ENCODE measurements at regions not wholly inside any gene's neighbourhood (a gene's known extent, or its start where the extent isn't known, plus 50 kb on each side); places are given as distances from the start of the nearest gene placed in this dataset.

DNA sequence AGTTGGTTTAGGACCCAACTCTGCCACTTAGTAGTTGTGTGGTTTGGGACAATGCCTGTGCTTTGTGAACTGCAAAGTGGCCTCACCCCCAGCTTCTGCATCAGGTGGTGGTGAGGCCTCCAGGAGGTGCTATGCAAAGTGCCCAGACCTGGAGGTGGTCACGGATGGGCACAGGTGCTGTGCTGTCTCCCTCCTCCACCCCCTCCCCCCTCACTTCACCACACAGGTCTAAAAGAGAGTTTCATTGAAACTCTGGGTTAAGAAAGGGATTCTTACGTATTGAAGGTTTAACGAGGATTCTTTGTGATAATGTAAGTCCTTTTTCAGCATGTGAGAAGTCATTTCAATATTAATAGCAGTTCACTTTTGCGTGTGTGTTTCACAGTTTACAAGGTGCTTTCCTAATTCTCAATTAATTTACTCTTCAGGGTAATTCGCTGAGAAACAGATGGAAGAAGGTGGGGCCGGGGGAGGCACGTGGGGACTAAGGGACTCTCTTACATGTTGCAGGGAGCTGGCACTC lies 369.9 kb downstream of the LPIN1 start:
- Mint-ChIP-seq H3K36me3 (ENCODE audit: low read depth) (no peaks in the 10 kb centered on the region), H3K27me3 (no peaks in the 10 kb centered on the region), H3K4me1 (ENCODE audit: low read depth) (no peaks in the 10 kb centered on the region), H3K9me3 (no peaks in the 10 kb centered on the region), H3K27ac (no peak overlapping the region), H3K4me3 (no peak overlapping the region)
- ATAC-seq (no peak), DNase-seq (no peak)
- ChIA-PET POLR2A (no interaction called here), CTCF (no interaction called here)
- TF ChIP-seq, protein P1, sequence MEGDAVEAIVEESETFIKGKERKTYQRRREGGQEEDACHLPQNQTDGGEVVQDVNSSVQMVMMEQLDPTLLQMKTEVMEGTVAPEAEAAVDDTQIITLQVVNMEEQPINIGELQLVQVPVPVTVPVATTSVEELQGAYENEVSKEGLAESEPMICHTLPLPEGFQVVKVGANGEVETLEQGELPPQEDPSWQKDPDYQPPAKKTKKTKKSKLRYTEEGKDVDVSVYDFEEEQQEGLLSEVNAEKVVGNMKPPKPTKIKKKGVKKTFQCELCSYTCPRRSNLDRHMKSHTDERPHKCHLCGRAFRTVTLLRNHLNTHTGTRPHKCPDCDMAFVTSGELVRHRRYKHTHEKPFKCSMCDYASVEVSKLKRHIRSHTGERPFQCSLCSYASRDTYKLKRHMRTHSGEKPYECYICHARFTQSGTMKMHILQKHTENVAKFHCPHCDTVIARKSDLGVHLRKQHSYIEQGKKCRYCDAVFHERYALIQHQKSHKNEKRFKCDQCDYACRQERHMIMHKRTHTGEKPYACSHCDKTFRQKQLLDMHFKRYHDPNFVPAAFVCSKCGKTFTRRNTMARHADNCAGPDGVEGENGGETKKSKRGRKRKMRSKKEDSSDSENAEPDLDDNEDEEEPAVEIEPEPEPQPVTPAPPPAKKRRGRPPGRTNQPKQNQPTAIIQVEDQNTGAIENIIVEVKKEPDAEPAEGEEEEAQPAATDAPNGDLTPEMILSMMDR (IDR thresholded peaks at IDR 0.05): no peak
- intact Hi-C loops (cut with micrococcal nuclease): no loop called here

DNA sequence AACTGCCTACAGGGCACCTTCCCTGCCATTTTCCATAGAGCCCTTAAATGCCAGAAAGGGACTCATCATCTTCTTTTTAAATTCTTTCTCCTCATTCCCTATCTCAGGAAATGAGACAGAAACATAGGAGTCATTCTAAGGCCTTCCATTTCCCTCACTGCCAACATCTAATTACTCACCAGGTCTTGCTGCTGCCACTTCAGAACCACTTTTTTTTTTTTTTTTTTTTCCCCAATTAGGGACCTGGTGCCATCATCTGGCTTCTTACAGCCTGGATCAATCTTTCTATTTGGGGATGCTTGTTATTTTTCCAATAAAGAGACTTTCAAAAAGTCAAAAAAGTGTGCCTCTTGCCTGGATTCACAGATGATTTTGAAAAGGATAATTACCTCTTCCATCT lies 373.4 kb downstream of the LPIN1 start:
- H3K4me3 Mint-ChIP-seq: no peak overlapping the region
- ChIA-PET POLR2A (no interaction called here), CTCF (no interaction called here)
- no peak for ATAC-seq
- TF ChIP-seq, protein P1 (IDR thresholded peaks at IDR 0.05): no peak
- no peak for DNase-seq
- intact Hi-C loops (cut with micrococcal nuclease): no loop called here
- H3K36me3 Mint-ChIP-seq (ENCODE audit: low read depth): no peaks in the 10 kb centered on the region
- no peak overlapping the region for H3K27ac Mint-ChIP-seq
- no peaks in the 10 kb centered on the region for H3K27me3 Mint-ChIP-seq
- H3K4me1 Mint-ChIP-seq (ENCODE audit: low read depth): no peaks in the 10 kb centered on the region
- no peaks in the 10 kb centered on the region for H3K9me3 Mint-ChIP-seq

DNA sequence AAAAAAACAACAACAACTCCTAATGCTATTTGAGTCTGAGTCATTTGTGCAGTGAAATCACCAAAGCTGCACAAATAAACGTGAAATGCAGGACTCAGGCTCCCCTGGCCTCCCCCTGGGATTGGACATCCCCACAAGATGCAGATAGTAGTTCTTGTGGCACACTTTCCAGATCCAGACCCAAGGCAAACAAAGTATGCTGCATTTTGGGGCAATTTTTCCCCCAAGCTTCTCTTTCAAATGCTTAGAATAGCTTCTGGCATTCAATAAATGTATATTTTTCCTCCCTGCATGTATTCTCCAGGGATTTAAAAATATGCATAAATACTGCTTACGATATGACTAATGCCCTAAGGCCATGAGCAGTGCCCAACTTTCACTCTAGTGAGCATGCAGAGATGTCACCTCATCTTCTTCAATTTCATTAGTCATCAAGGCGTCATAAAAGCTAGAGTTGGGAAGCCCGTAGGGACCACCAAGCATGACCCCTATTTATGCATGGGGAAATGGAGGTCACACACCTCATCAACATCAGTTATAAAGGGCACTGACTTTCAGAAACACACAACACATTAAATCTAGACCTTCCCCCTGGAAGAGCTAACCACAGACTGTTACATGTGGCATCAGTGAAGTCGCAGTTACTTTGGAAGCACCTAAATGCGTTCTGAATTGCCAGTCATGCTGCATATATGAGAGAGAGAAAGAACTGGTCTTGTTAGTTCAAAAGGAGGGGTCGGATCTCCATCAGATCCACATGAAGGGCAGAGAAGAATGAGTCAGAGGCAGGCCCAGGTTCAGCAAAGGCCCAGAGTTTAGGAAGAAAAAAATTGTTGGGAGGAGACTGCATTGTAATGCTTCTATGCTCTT lies 374.1 kb downstream of the LPIN1 start:
- no peak overlapping the region for H3K4me3 Mint-ChIP-seq
- ChIA-PET CTCF (interaction anchor here (0.7 kb wide), 1 partner anchor 1164 kb away, joined by 3 read pairs; no protein-coding TSS in a partner anchor), POLR2A (no interaction called here)
- H3K27me3 Mint-ChIP-seq: no peaks in the 10 kb centered on the region
- no peak overlapping the region for H3K27ac Mint-ChIP-seq
- intact Hi-C loops (cut with micrococcal nuclease): no loop called here
- DNase-seq (no peak), ATAC-seq (peak; percentile 30)
- no peaks in the 10 kb centered on the region for H3K9me3 Mint-ChIP-seq
- peaks cover 2% of the 10 kb centered on the region for H3K4me1 Mint-ChIP-seq (ENCODE audit: low read depth)
- no peaks in the 10 kb centered on the region for H3K36me3 Mint-ChIP-seq (ENCODE audit: low read depth)
- TF ChIP-seq, protein P1 (IDR thresholded peaks at IDR 0.05): no peak

DNA sequence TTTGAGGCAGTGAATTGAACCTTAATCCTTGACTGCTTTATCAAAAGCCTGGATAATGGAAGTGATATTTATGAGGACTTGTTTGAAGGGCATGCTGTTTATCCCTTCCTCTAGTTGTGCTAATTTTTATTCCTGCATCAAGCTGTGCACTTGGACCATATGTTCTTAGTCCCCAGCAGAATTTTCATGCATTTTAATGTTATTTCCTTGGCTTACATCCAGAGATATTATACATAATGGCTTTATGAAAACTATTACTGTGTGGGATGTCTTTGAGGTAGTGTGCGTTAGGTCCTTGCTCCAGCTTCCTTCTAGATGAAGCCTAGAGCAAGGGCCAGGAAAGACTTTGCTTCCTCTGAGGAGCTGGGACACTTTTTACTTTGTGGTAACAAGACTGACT lies 378.4 kb downstream of the LPIN1 start:
- no peak overlapping the region for H3K27ac Mint-ChIP-seq

DNA sequence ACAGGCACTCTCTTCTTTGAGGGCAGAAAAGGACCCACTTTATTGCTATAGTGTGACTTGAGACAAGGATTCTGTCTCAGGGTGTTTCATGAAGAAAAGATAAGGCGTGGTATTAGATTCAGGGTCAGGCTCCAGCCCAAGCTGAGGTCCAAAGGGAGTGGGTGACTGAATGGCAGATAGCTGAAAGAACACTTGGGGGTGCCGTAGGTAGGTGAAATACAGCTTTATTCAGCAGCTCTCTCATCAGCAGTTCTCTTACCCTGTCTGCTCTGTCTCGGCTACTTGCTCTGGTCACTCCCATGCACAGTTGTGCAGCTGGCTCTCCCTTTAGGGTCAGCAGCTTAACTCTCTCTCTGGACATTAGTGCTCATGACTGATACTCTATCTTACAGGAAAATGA lies 379.9 kb downstream of the LPIN1 start:
- H3K4me3 Mint-ChIP-seq: no peak overlapping the region
- H3K27ac Mint-ChIP-seq: no peak overlapping the region
- TF ChIP-seq, protein P1 (IDR thresholded peaks at IDR 0.05): no peak
- DNase-seq (no peak), ATAC-seq (no peak)
- H3K4me1 Mint-ChIP-seq (ENCODE audit: low read depth): peaks cover 2% of the 10 kb centered on the region
- POLR2A ChIA-PET: no interaction called here
- H3K27me3 Mint-ChIP-seq: no peaks in the 10 kb centered on the region
- no peaks in the 10 kb centered on the region for H3K36me3 Mint-ChIP-seq (ENCODE audit: low read depth)
- no peaks in the 10 kb centered on the region for H3K9me3 Mint-ChIP-seq
- CTCF ChIA-PET: no interaction called here
- intact Hi-C loops (cut with micrococcal nuclease): no loop called here

More for the DNA sequence above, 378.4 kb downstream of the LPIN1 start:
- DNase-seq (no peak), ATAC-seq (no peak)
- ChIA-PET POLR2A (no interaction called here), CTCF (no interaction called here)
- Mint-ChIP-seq H3K4me1 (ENCODE audit: low read depth) (peaks cover 2% of the 10 kb centered on the region), H3K27me3 (no peaks in the 10 kb centered on the region), H3K4me3 (no peak overlapping the region), H3K9me3 (no peaks in the 10 kb centered on the region), H3K36me3 (ENCODE audit: low read depth) (no peaks in the 10 kb centered on the region)
- intact Hi-C loops (cut with micrococcal nuclease): no loop called here
- TF ChIP-seq, protein P1 (IDR thresholded peaks at IDR 0.05): no peak

Measured in activated CD8-positive, alpha-beta T cell treated with anti-CD3 and anti-CD28 coated beads for 36 hours (primary cell).